ENCODE measurements at regions not wholly inside any gene's neighbourhood (a gene's known extent, or its start where the extent isn't known, plus 50 kb on each side); places are given as distances from the start of the nearest gene placed in this dataset.

- H3K27ac ChIP-seq (ENCODE audit: low read length), result no peak overlapping the region
- H3K4me1 ChIP-seq (ENCODE audit: control insufficient read depth, insufficient read depth, low read length), result no peaks in the 10 kb centered on the region
- 40% methylated on average over 3 of the region's 3 CpGs for WGBS
- intact Hi-C loops (cut with DNase I), result no loop called here
- H3K4me3 ChIP-seq (ENCODE audit: low read length), result no peak overlapping the region
- H3K9me3 ChIP-seq (ENCODE audit: control insufficient read depth, low read length), result no peaks in the 10 kb centered on the region
- ATAC-seq (no peak), DNase-seq (no peak)
- no peaks in the 10 kb centered on the region for H3K27me3 ChIP-seq (ENCODE audit: control insufficient read depth, insufficient read depth)
Measured at GRCh38 chr20:34163307-34163706, 51.3 kb upstream of the EIF2S2 start.

GRCh38 chr20:34164381-34164984, 52.4 kb upstream of the EIF2S2 start:
- no peak for ATAC-seq
- H3K27me3 ChIP-seq (ENCODE audit: control insufficient read depth, insufficient read depth), result no peaks in the 10 kb centered on the region
- intact Hi-C loops (cut with DNase I), result no loop called here
- H3K4me3 ChIP-seq (ENCODE audit: low read length), result no peak overlapping the region
- no peaks in the 10 kb centered on the region for H3K9me3 ChIP-seq (ENCODE audit: control insufficient read depth, low read length)
- no peak for DNase-seq
- no peak overlapping the region for H3K27ac ChIP-seq (ENCODE audit: low read length)
- 93% methylated on average over 5 of the region's 5 CpGs for WGBS
- H3K4me1 ChIP-seq (ENCODE audit: control insufficient read depth, insufficient read depth, low read length), result no peaks in the 10 kb centered on the region

- Histone ChIP-seq H3K9me3 (ENCODE audit: control insufficient read depth, low read length) (no peaks in the 10 kb centered on the region), H3K4me1 (ENCODE audit: control insufficient read depth, insufficient read depth, low read length) (no peaks in the 10 kb centered on the region), H3K27ac (ENCODE audit: low read length) (no peak overlapping the region), H3K27me3 (ENCODE audit: control insufficient read depth, insufficient read depth) (no peaks in the 10 kb centered on the region), H3K4me3 (ENCODE audit: low read length) (no peak overlapping the region)
- intact Hi-C loops (cut with DNase I), result no loop called here
- no peak for ATAC-seq
- 18% methylated on average over 2 of the region's 2 CpGs for WGBS
- DNase-seq, result no peak
Measured at GRCh38 chr20:34165018-34165619, 53.1 kb upstream of the EIF2S2 start.

- no peak for ATAC-seq
- H3K27me3 ChIP-seq (ENCODE audit: control insufficient read depth, insufficient read depth), result no peaks in the 10 kb centered on the region
- WGBS, result 52% methylated on average over 4 of the region's 4 CpGs
- intact Hi-C loops (cut with DNase I), result no loop called here
- no peak overlapping the region for H3K4me3 ChIP-seq (ENCODE audit: low read length)
- DNase-seq, result no peak
- H3K9me3 ChIP-seq (ENCODE audit: control insufficient read depth, low read length), result no peaks in the 10 kb centered on the region
- H3K4me1 ChIP-seq (ENCODE audit: control insufficient read depth, insufficient read depth, low read length), result no peaks in the 10 kb centered on the region
- no peak overlapping the region for H3K27ac ChIP-seq (ENCODE audit: low read length)
Measured at GRCh38 chr20:34171640-34172039, 59.6 kb upstream of the EIF2S2 start.

- H3K27ac ChIP-seq (ENCODE audit: low read length), result no peak overlapping the region
- no peaks in the 10 kb centered on the region for H3K27me3 ChIP-seq (ENCODE audit: control insufficient read depth, insufficient read depth)
- no peaks in the 10 kb centered on the region for H3K9me3 ChIP-seq (ENCODE audit: control insufficient read depth, low read length)
- 61% methylated on average over 2 of the region's 2 CpGs for WGBS
- no peak overlapping the region for H3K4me3 ChIP-seq (ENCODE audit: low read length)
- ATAC-seq (no peak), DNase-seq (no peak)
- intact Hi-C loops (cut with DNase I), result no loop called here
- H3K4me1 ChIP-seq (ENCODE audit: control insufficient read depth, insufficient read depth, low read length), result no peaks in the 10 kb centered on the region
Measured at GRCh38 chr20:34172926-34173325, 60.9 kb upstream of the EIF2S2 start.

GRCh38 chr20:34175079-34175478, 63.0 kb upstream of the EIF2S2 start:
- no peaks in the 10 kb centered on the region for H3K27me3 ChIP-seq (ENCODE audit: control insufficient read depth, insufficient read depth)
- H3K27ac ChIP-seq (ENCODE audit: low read length), result no peak overlapping the region
- intact Hi-C loops (cut with DNase I), result no loop called here
- H3K4me3 ChIP-seq (ENCODE audit: low read length), result no peak overlapping the region
- no peak for ATAC-seq
- no peaks in the 10 kb centered on the region for H3K9me3 ChIP-seq (ENCODE audit: control insufficient read depth, low read length)
- no peak for DNase-seq
- H3K4me1 ChIP-seq (ENCODE audit: control insufficient read depth, insufficient read depth, low read length), result no peaks in the 10 kb centered on the region
- 77% methylated on average over 3 of the region's 3 CpGs for WGBS

GRCh38 chr20:34175879-34176278, 63.8 kb upstream of the EIF2S2 start:
- DNase-seq (no peak), ATAC-seq (no peak)
- H3K4me3 ChIP-seq (ENCODE audit: low read length), result no peak overlapping the region
- intact Hi-C loops (cut with DNase I), result no loop called here
- H3K9me3 ChIP-seq (ENCODE audit: control insufficient read depth, low read length), result no peaks in the 10 kb centered on the region
- WGBS, result 86% methylated on average over 6 of the region's 6 CpGs
- H3K4me1 ChIP-seq (ENCODE audit: control insufficient read depth, insufficient read depth, low read length), result no peaks in the 10 kb centered on the region
- no peaks in the 10 kb centered on the region for H3K27me3 ChIP-seq (ENCODE audit: control insufficient read depth, insufficient read depth)
- H3K27ac ChIP-seq (ENCODE audit: low read length), result no peak overlapping the region

GRCh38 chr20:34177052-34177451, 64.2 kb upstream of the ASIP start:
- Histone ChIP-seq H3K27ac (ENCODE audit: low read length) (no peak overlapping the region), H3K4me3 (ENCODE audit: low read length) (no peak overlapping the region), H3K4me1 (ENCODE audit: control insufficient read depth, insufficient read depth, low read length) (no peaks in the 10 kb centered on the region), H3K9me3 (ENCODE audit: control insufficient read depth, low read length) (no peaks in the 10 kb centered on the region), H3K27me3 (ENCODE audit: control insufficient read depth, insufficient read depth) (no peaks in the 10 kb centered on the region)
- ATAC-seq, result no peak
- WGBS, result 87% methylated on average over 3 of the region's 3 CpGs
- DNase-seq, result no peak
- intact Hi-C loops (cut with DNase I), result no loop called here

GRCh38 chr20:34179637-34180360, 61.4 kb upstream of the ASIP start:
- intact Hi-C loops (cut with DNase I), result no loop called here
- H3K4me3 ChIP-seq (ENCODE audit: low read length), result no peak overlapping the region
- H3K9me3 ChIP-seq (ENCODE audit: control insufficient read depth, low read length), result no peaks in the 10 kb centered on the region
- DNase-seq (no peak), ATAC-seq (no peak)
- no peak overlapping the region for H3K27ac ChIP-seq (ENCODE audit: low read length)
- 86% methylated on average over 8 of the region's 8 CpGs for WGBS
- H3K27me3 ChIP-seq (ENCODE audit: control insufficient read depth, insufficient read depth), result no peaks in the 10 kb centered on the region
- no peaks in the 10 kb centered on the region for H3K4me1 ChIP-seq (ENCODE audit: control insufficient read depth, insufficient read depth, low read length)

- no peak for DNase-seq
- ATAC-seq, result no peak
- Histone ChIP-seq H3K4me1 (ENCODE audit: control insufficient read depth, insufficient read depth, low read length) (no peaks in the 10 kb centered on the region), H3K9me3 (ENCODE audit: control insufficient read depth, low read length) (no peaks in the 10 kb centered on the region), H3K27me3 (ENCODE audit: control insufficient read depth, insufficient read depth) (no peaks in the 10 kb centered on the region), H3K27ac (ENCODE audit: low read length) (no peak overlapping the region), H3K4me3 (ENCODE audit: low read length) (no peak overlapping the region)
- 94% methylated on average over 14 of the region's 14 CpGs for WGBS
- intact Hi-C loops (cut with DNase I), result no loop called here
Measured at GRCh38 chr20:34180460-34181120, 60.6 kb upstream of the ASIP start.

GRCh38 chr20:34181484-34181883, 59.7 kb upstream of the ASIP start:
- no peaks in the 10 kb centered on the region for H3K4me1 ChIP-seq (ENCODE audit: control insufficient read depth, insufficient read depth, low read length)
- no peaks in the 10 kb centered on the region for H3K27me3 ChIP-seq (ENCODE audit: control insufficient read depth, insufficient read depth)
- WGBS, result 91% methylated on average over 2 of the region's 2 CpGs
- DNase-seq (no peak), ATAC-seq (no peak)
- intact Hi-C loops (cut with DNase I), result no loop called here
- H3K27ac ChIP-seq (ENCODE audit: low read length), result no peak overlapping the region
- no peak overlapping the region for H3K4me3 ChIP-seq (ENCODE audit: low read length)
- no peaks in the 10 kb centered on the region for H3K9me3 ChIP-seq (ENCODE audit: control insufficient read depth, low read length)
